IPS-11a (cell line): ENCODE measurements at regions not wholly inside any gene's neighbourhood (a gene's known extent, or its start where the extent isn't known, plus 50 kb on each side); places are given as distances from the start of the nearest gene placed in this dataset.

Experiments
- H3K4me3 ChIP-seq: one replicate; pipeline ENCODE4 v1.5.1; 2013; ENCODE audit warnings: low read depth, low read length, control low read depth

GRCh38 chr6:114581293-114581692, 238.5 kb upstream of the HS3ST5 start:
- no peak overlapping the region for H3K4me3 ChIP-seq

GRCh38 chr6:114580882-114581281, 238.1 kb upstream of the HS3ST5 start:
- H3K4me3 ChIP-seq: no peak overlapping the region

DNA sequence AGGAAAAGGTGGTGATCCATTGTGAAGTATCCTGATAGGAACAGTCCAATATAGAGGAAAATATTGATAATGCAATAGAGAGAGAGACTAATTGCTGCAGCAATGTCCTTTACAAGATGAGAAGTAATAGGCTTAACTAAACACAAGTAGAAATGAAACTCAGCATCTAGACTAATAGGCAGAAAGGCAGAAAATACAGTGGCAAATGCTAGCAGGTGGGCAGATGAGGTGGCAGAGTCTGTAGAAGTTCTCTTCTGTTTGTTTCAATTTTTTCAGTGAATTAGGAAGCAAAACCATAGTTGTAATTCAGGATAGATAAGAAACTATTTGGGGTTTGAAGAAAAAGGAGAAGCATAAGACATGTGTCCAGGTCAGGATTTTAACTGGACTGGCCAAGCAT, 236.7 kb upstream of the HS3ST5 start:
- H3K4me3 ChIP-seq: no peak overlapping the region

DNA sequence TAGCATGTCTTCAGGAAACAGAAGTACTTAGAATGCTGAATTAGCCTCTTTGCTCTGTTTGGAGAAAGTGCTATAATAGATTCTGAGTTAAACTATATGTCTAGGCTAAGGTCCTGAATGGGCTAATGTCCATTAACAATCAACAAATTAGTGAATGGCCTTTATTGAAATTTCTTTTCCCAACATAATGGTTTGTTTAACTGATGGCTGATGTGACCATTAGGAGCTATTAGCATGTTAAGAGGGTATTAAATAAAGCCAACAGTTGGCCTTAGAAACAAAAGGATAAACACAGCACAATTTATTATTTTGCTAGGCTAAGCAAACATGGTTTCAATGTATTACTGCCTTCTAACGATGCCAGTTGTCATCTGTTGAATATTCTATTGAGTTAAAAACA, 234.3 kb upstream of the HS3ST5 start:
- no peak overlapping the region for H3K4me3 ChIP-seq

- no peak overlapping the region for H3K4me3 ChIP-seq
Observed at GRCh38 chr6:114576330-114576729, 233.5 kb upstream of the HS3ST5 start.

DNA sequence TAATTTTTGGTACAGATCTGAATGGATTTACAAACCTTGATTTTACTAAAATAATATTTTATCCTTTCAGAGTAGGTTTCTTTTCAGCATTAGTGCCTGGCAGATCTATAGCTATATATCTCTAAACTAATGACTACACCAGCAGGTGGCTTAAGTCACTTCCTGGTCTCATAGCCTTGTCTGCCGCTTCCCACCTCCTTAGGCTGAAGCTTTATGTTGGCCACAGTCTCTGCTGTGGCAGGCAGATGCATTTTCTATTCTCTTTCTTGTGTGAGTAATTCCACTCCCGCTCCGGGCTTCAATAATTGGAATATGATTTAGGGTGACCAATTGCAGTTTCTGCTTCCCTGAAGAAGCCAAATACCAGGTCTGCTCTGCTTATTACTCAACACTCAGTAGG, 226.8 kb upstream of the HS3ST5 start:
- H3K4me3 ChIP-seq: no peak overlapping the region

DNA sequence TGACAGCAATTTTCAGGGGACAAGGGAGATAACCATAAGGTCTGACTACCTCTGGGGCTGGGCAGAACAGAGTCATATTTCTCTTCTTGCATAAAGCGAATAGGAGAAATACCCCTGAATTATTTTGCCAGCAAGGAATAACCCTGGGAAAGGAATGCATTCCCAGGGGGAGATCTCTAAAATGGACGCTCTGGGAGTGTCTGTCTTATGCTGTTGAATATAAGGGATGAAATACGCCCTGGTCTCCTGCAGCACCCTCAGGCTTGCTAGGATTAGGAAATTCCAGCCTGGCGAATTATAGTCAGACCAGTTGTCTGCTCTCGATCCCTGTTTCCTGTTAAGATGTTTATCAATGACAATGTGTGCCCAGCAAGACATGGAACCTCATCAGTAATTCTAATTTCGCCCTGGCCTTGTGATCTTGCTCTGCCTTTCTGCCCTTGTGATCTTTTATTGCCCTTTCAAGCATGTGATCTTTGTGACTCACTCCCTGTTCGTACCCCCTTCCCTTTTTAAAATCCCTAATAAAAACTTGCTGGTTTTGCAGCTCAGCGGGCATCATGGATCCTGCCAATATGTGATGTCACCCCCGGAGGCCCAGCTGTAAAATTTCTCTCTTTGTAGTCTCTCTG, 221.6 kb upstream of the HS3ST5 start:
- no peak overlapping the region for H3K4me3 ChIP-seq

DNA sequence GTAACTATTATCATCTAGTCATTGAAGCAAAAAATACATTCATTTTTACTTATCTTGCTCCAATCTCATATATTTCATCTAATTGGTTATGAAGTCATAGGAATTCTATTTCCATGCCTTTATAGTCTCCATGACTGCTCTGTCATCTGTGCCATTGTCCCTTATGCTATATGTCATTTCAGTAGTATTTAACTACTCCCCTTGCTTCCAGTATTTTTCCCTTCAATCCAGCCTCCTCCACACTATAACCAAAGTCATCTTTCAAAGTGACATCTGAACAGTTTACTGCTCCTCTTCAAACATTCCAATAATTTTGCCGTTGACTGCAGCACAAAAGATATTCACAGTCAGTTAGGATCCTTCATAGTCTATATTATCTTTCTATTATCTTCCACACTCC, 216.6 kb upstream of the HS3ST5 start:
- no peak overlapping the region for H3K4me3 ChIP-seq

DNA sequence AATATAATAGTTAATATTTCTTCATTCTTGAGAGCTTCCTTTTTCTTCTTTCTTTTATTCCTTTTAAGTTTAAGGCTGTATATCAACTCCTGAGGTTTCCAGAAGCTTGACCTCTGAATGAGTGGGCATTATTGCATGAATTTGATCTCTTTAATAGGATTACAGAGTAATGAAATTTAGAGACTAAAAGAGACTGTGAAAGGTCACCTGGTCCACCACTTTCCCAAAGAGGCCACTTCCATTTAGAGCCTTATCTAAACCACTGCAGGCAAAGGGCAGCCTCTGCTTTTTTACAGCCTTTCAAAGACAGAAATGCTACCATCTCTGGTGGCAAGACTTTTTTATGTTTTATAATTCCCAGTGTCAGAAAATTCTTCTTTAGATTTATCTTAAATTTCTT, 215.3 kb upstream of the HS3ST5 start:
- no peak overlapping the region for H3K4me3 ChIP-seq

- H3K4me3 ChIP-seq: no peak overlapping the region
Observed at GRCh38 chr6:114556846-114557488, 214.1 kb upstream of the HS3ST5 start.

GRCh38 chr6:114550316-114550715, 207.5 kb upstream of the HS3ST5 start:
- H3K4me3 ChIP-seq: no peak overlapping the region

GRCh38 chr6:114543696-114544095, 200.9 kb upstream of the HS3ST5 start:
- H3K4me3 ChIP-seq: no peak overlapping the region

DNA sequence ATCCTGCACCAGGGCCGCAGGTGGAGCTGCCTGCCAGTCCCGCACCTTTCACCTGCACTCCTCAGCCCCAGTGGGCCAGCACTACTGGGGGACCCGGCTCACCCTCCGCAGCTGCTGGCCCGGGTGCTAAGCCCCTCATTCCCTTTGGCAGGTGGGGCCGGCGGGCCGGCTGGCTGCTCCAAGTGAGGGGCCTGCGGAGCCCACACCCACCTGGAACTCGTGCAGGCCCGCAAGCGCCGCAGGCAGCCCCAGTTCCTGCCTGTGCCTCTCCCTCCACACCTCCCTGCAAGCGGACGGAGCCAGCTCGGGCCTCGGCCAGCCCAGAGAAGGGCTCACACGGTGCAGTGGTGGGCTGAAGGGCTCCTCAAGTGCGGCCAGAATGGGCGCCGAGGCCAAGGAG, 199.0 kb upstream of the HS3ST5 start:
- H3K4me3 ChIP-seq: no peak overlapping the region

DNA sequence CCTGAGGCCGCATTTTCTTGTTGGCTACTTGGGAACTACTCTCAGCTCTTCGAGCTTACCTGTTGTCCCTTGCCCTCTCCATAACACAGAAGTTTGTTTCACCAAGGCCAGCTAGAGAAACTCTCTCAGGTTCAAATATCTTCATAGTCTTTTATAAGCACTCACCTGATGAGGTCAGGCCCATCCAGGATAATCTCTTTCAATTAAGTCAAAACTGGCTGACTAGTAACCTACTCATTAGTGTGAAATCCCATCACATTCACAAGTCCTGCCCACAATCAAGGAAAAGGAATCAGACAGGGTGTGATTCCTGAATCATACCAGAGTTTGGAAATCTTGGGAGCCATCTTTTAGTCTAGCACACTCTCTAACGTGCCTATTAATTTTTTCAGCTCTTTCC, 195.2 kb upstream of the HS3ST5 start:
- no peak overlapping the region for H3K4me3 ChIP-seq

- no peak overlapping the region for H3K4me3 ChIP-seq
Observed at GRCh38 chr6:114534813-114535212, 192.0 kb upstream of the HS3ST5 start.

DNA sequence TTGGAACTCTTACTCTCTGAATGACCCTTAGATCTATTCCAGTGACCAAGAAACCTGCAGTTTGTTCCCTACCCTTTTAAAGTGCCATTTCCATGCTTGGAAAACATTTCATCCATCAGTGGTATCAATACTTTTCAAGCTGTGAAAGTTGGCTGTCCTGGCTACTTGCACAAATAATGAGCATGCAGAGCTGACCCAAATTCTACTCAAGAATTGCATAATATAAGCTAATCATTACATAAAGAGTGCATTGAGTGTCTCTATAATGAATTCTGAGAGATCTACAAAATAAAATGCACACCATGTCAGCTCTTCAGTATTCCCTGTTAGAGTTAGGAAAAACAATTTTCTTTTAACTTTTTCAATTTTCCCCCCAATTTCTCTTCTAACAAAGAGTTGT, 181.3 kb upstream of the HS3ST5 start:
- no peak overlapping the region for H3K4me3 ChIP-seq

GRCh38 chr6:114523508-114523907, 180.7 kb upstream of the HS3ST5 start:
- no peak overlapping the region for H3K4me3 ChIP-seq

- no peak overlapping the region for H3K4me3 ChIP-seq
Observed at GRCh38 chr6:114521926-114522325, 179.1 kb upstream of the HS3ST5 start.

DNA sequence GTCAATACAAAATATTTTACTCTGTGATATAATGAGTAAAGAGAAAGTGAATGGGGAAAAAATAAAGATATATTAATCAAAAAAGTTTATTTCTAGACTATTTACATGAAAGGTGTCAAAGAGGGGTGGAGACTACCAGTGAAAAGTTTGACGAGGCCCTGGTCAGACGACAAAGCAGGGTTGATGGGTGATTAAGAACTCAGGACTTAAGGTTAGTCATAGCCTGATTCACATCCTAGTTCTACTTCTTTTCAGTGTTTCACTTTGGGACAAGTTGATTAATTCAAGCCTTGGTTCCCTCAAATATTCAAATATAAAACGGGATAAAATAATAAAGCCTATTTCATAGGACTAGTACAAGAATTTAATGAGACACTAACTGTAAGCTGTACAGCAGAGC, 178.2 kb upstream of the HS3ST5 start:
- H3K4me3 ChIP-seq: no peak overlapping the region

DNA sequence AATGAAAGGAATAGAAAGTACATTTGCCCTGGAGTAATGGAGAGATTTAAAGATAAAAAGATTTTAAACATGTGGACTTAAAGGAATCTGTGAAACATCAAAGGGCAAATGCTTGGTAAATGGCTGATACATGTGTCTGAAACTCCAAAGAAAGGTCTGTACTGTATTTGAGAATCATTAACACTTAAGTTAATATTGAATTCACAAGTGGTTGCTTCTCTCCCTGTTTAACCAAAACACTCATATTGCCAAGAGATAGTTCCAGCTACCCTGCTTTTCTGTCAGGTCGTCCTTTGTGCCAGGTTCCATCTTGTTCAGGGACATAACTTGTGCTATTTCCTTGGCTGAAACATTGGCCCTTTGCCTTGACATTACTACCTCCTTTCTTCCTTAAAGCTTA, 171.3 kb upstream of the HS3ST5 start:
- no peak overlapping the region for H3K4me3 ChIP-seq

DNA sequence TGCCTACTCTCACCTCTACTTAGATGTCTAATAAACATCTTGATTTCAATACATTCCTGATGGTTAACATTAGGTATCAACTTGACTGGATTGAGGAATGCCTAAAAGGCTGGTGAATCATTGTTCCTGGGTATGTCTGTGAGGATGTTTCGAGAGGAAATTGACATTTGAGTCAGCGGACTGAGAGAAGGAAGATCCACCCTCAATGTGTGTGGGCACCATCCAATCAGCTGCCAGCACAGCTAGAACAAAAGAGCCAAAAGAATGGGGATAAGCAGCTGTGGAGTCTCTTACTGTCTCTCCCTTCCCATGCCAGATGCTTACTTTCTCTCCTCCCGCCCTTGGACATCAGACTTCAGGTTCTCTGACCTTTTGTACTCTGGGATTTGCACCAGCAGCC, 128.6 kb upstream of the HS3ST5 start:
- H3K4me3 ChIP-seq: no peak overlapping the region

DNA sequence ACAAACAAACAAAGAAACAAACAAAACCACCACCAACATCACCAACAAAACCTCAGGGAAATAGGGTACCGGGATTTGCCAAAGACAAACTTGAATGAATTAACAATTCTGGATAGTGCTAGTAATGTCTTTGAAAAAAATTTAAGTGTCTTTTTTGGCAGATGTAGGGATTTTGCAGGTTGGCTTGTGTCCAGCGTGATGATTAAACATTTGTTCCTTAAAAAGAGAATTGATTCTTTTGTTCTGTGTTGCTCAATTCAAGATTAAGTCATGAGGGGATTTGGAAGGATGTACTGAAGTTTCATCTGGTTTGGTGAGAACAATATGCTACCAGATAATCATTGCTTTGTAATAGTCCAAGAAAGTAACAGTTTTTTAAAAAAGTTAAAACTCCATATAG, 125.1 kb upstream of the HS3ST5 start:
- H3K4me3 ChIP-seq: no peak overlapping the region

DNA sequence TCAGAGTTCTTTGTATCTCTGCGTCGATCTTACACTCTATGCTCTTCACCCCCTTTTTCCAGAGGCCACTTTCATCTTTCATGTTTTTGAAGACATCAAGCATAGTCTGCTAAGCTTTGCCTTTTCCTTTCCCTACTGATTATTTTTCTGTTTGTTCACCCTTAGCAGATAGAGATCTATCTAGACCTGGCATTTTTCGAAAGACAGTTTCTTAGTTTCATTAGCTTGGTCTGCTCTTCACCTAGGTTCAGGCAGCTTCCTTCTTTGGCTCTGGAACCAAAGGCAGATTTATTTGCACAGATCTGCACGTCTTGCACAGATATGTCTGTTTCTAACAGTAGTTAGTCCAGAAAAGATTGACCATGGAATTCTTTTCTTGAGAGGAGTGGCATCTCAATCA, 122.7 kb upstream of the HS3ST5 start:
- H3K4me3 ChIP-seq: no peak overlapping the region
